Activated gamma-delta T cell (primary cell): ENCODE measurements at regions not wholly inside any gene's neighbourhood (a gene's known extent, or its start where the extent isn't known, plus 50 kb on each side); places are given as distances from the start of the nearest gene placed in this dataset.
"Not testable (repeated sequence)": the region's sequence is repeated elsewhere in the genome, so short reads cannot be mapped to it uniquely, and the experiment has no call there.

Source experiments
- DNase-seq: peaks from one replicate; lab custom pipeline; 2025; lab: John Stamatoyannopoulos, UW

- no peak for DNase-seq
Observed at GRCh38 chr3:118504906-118505305, 529.7 kb downstream of the IGSF11 start.

- DNase-seq, result no peak
Observed at GRCh38 chr3:118505784-118506183, 528.9 kb downstream of the IGSF11 start.

GRCh38 chr3:118511402-118511801 lies 523.2 kb downstream of the IGSF11 start:
- no peak for DNase-seq

- DNase-seq, result no peak
Observed at GRCh38 chr3:118512301-118512700, 522.3 kb downstream of the IGSF11 start.

- DNase-seq, result no peak
Observed at GRCh38 chr3:118525077-118525476, 509.6 kb downstream of the IGSF11 start.

- DNase-seq, result no peak
Observed at GRCh38 chr3:118526758-118527513, 507.7 kb downstream of the IGSF11 start.

- no peak for DNase-seq
Observed at GRCh38 chr3:118527514-118528044, 507.1 kb downstream of the IGSF11 start.

- no peak for DNase-seq
Observed at GRCh38 chr3:118529554-118529953, 505.1 kb downstream of the IGSF11 start.

GRCh38 chr3:118530350-118530922 lies 504.2 kb downstream of the IGSF11 start:
- DNase-seq, result no peak

- DNase-seq, result not testable (repeated sequence)
Observed at GRCh38 chr3:118530927-118531356, 503.7 kb downstream of the IGSF11 start.

- no peak for DNase-seq
Observed at GRCh38 chr3:118531816-118532215, 502.8 kb downstream of the IGSF11 start.

GRCh38 chr3:118533676-118534075 lies 501.0 kb downstream of the IGSF11 start:
- DNase-seq, result no peak

GRCh38 chr3:118534519-118534918 lies 500.1 kb downstream of the IGSF11 start:
- DNase-seq, result no peak

- DNase-seq, result no peak
Observed at GRCh38 chr3:118536764-118537163, 497.9 kb downstream of the IGSF11 start.

- DNase-seq, result no peak
Observed at GRCh38 chr3:118537454-118537853, 497.2 kb downstream of the IGSF11 start.

- DNase-seq, result no peak
Observed at GRCh38 chr3:118538187-118538586, 496.5 kb downstream of the IGSF11 start.

- not testable (repeated sequence) for DNase-seq
Observed at GRCh38 chr3:118539820-118540447, 494.7 kb downstream of the IGSF11 start.

GRCh38 chr3:118540448-118540821 lies 494.2 kb downstream of the IGSF11 start:
- DNase-seq, result not testable (repeated sequence)

GRCh38 chr3:118540826-118541225 lies 493.8 kb downstream of the IGSF11 start:
- no peak for DNase-seq

- no peak for DNase-seq
Observed at GRCh38 chr3:118541796-118542195, 492.9 kb downstream of the IGSF11 start.

GRCh38 chr3:118543832-118544231 lies 490.8 kb downstream of the IGSF11 start:
- DNase-seq, result no peak

- no peak for DNase-seq
Observed at GRCh38 chr3:118544458-118544857, 490.2 kb downstream of the IGSF11 start.

- no peak for DNase-seq
Observed at GRCh38 chr3:118548434-118548833, 486.2 kb downstream of the IGSF11 start.
